B cell (primary cell): ENCODE measurements at regions not wholly inside any gene's neighbourhood (a gene's known extent, or its start where the extent isn't known, plus 50 kb on each side); places are given as distances from the start of the nearest gene placed in this dataset.

Experiments used
- CTCF ChIP-seq: fragments of 200-600 bp; IDR thresholded peaks from one replicate; pipeline ENCODE4 v1.8.0; 2022; ENCODE audit warnings: antibody characterized with exemption, mild to moderate bottlenecking
- EZH2 ChIP-seq: IDR thresholded peaks from 2 replicates; pipeline ENCODE4 v1.6.1; 2012; ENCODE audit warnings: borderline replicate concordance, low read depth, mild to moderate bottlenecking, moderate library complexity, low read length; ENCODE audit not compliant: insufficient read depth, poor library complexity, severe bottlenecking

DNA sequence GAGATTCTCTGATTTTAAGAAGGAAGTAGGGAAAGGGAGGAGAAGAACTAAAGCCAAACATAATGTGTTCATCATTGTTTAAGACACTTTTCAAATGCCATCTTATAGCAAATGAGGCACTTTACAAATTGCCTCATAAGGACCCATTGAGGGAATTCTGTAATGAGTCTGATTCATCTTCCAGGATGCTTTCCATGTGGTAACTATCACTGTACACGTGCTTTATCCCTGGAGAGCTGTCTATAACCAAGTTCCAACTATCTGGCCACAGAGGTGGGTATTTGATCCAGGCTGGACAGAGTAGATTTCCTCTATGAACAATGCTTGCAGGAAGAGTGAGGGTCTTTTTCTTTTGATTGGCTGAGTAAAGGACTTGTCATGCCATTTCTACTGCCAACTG is 183.5 kb upstream of the NFIB start:
- TF ChIP-seq CTCF (no peak), EZH2 (no peak)
